Neural cell (in vitro differentiated cells): ENCODE measurements at regions not wholly inside any gene's neighbourhood (a gene's known extent, or its start where the extent isn't known, plus 50 kb on each side); places are given as distances from the start of the nearest gene placed in this dataset.
"Not testable (repeated sequence)": the region's sequence is repeated elsewhere in the genome, so short reads cannot be mapped to it uniquely, and the experiment has no call there.

Source experiments
- H2AFZ ChIP-seq: fragments of 200-600, 300-800 bp; sonication (generic), shearing (Covaris generic); 2 replicates; pipeline ENCODE4 v1.6.0; 2014; ENCODE audit warnings: low read depth, mild to moderate bottlenecking, antibody characterized with exemption, low read length, moderate library complexity
- H3F3A ChIP-seq: fragments of 200-600 bp; shearing (Covaris generic); 2 replicates; pipeline ENCODE4 v1.6.1; 2016; ENCODE audit warnings: mild to moderate bottlenecking, moderate library complexity, mixed read lengths, antibody characterized with exemption, low read length; ENCODE audit not compliant: insufficient read depth, poor library complexity, severe bottlenecking
- H3K27ac ChIP-seq: fragments of 200-600, 300-800 bp; sonication (generic), shearing (Covaris generic); 2 replicates; pipeline ENCODE4 v1.5.1; 2014; ENCODE audit warnings: mild to moderate bottlenecking, low read length, moderate library complexity
- H3K27me3 ChIP-seq: fragments of 300-800, 200-600 bp; sonication (generic), shearing (Covaris generic); 2 replicates; pipeline ENCODE4 v1.6.0; 2014; ENCODE audit warnings: mild to moderate bottlenecking, low read depth, low read length, moderate library complexity; ENCODE audit not compliant: insufficient read depth
- H3K36me3 ChIP-seq: fragments of 300-800, 200-600 bp; sonication (generic), shearing (Covaris generic); 2 replicates; pipeline ENCODE4 v1.5.1; 2014; ENCODE audit warnings: mild to moderate bottlenecking, antibody characterized with exemption, low read length, moderate library complexity; ENCODE audit not compliant: insufficient read depth
- H3K4me2 ChIP-seq: fragments of 300-800, 200-600 bp; sonication (generic), shearing (Covaris generic); 2 replicates; pipeline ENCODE4 v1.6.0; 2014; ENCODE audit warnings: mild to moderate bottlenecking, low read length
- H3K4me3 ChIP-seq: fragments of 300-800, 200-600 bp; sonication (generic), shearing (Covaris generic); 2 replicates; pipeline ENCODE4 v1.5.1; 2014; ENCODE audit warnings: mild to moderate bottlenecking, low read length, moderate library complexity
- H3K79me2 ChIP-seq: fragments of 200-600 bp; shearing (Covaris generic); replicated peaks from 2 replicates; pipeline ENCODE4 v1.6.0; 2014; ENCODE audit warnings: mild to moderate bottlenecking, low read length, moderate library complexity; ENCODE audit not compliant: insufficient read depth
- H3K9ac ChIP-seq: fragments of 300-800, 200-600 bp; sonication (generic), shearing (Covaris generic); 2 replicates; pipeline ENCODE4 v1.6.1; 2016; ENCODE audit warnings: mild to moderate bottlenecking, low read length, mixed read lengths
- H3K9me2 ChIP-seq: fragments of 200-600 bp; shearing (Covaris generic); 2 replicates; pipeline ENCODE4 v1.6.1; 2016; ENCODE audit warnings: mild to moderate bottlenecking, low read length, mixed read lengths; ENCODE audit not compliant: insufficient read depth
- H3K9me3 ChIP-seq: fragments of 200-600, 300-800 bp; sonication (generic), shearing (Covaris generic); 2 replicates; pipeline ENCODE4 v1.6.1; 2016; ENCODE audit warnings: mild to moderate bottlenecking, mixed run types, low read length, moderate library complexity, mixed read lengths
- H4K20me1 ChIP-seq: fragments of 200-600 bp; shearing (Covaris generic); 2 replicates; pipeline ENCODE4 v1.6.1; 2016; ENCODE audit warnings: mild to moderate bottlenecking, mixed run types; ENCODE audit not compliant: insufficient read depth
- EP300 ChIP-seq: fragments of 450-650 bp; conservative IDR thresholded peaks from 2 replicates; pipeline ENCODE4 v1.6.1; 2014; ENCODE audit warnings: antibody characterized with exemption, mild to moderate bottlenecking, moderate library complexity; ENCODE audit not compliant: poor library complexity, severe bottlenecking
- EZH2 ChIP-seq: fragments of 200-600, 300-800 bp; shearing (Covaris generic), sonication (generic); IDR thresholded peaks from 2 replicates; pipeline ENCODE4 v1.6.1; 2014; ENCODE audit warnings: antibody characterized with exemption, low read length, borderline replicate concordance, mild to moderate bottlenecking; ENCODE audit not compliant: insufficient read depth, poor library complexity, severe bottlenecking
- MXI1 ChIP-seq: fragments of 450-650 bp; conservative IDR thresholded peaks from 2 replicates; pipeline ENCODE4 v1.6.1; 2014; ENCODE audit warnings: antibody characterized with exemption, mild to moderate bottlenecking; ENCODE audit not compliant: poor library complexity, severe bottlenecking
- POLR2AphosphoS5 ChIP-seq: IDR thresholded peaks from 2 replicates; pipeline ENCODE4 v1.6.1; 2012
- RAD21 ChIP-seq: fragments of 450-650 bp; conservative IDR thresholded peaks from 2 replicates; pipeline ENCODE4 v1.6.1; 2014; ENCODE audit warnings: antibody characterized with exemption, mild to moderate bottlenecking, moderate library complexity
- SMC3 ChIP-seq: fragments of 450-650 bp; conservative IDR thresholded peaks from 2 replicates; pipeline ENCODE4 v1.6.1; 2014; ENCODE audit warnings: antibody characterized with exemption, mild to moderate bottlenecking, moderate library complexity; ENCODE audit not compliant: poor library complexity
- TAF1 ChIP-seq: IDR thresholded peaks from 2 replicates; pipeline ENCODE4 v1.6.1; 2012; ENCODE audit warnings: low read depth
- TF ChIP-seq, protein P1 (sequence below): IDR thresholded peaks from 2 replicates; pipeline ENCODE4 v1.6.1; 2012; ENCODE audit warnings: borderline replicate concordance
- TF ChIP-seq, protein P2 (sequence below): fragments of 450-650 bp; IDR thresholded peaks from 2 replicates; pipeline ENCODE4 v1.5.1; 2014; ENCODE audit warnings: antibody characterized with exemption, mild to moderate bottlenecking, moderate library complexity; ENCODE audit not compliant: poor library complexity, severe bottlenecking

DNA sequence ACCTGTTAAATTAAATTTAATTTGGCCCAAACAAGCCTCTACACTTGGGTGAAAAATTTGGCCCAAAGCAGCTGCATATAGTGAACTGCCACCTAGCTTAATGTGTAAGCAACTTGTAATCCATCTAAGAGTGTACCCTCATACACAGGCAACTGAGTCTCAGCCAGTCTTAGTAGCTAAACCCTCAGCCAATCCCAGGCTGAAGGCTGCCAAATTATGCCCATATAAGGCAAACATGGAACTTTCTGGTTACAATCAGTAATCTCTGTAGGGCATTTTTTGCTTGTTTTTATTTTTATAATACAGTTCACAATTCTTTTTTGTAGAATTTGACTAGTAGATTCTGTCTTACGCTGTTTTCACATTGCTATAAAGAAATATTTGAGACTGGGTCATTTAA is 958.7 kb downstream of the FSCB start:
- Histone ChIP-seq H3K9me2 (no peaks in the 10 kb centered on the region), H3F3A (no peaks in the 10 kb centered on the region), H4K20me1 (no peaks in the 10 kb centered on the region), H3K27me3 (no peaks in the 10 kb centered on the region), H3K9ac (no peak overlapping the region), H3K79me2 (no peaks in the 10 kb centered on the region), H3K27ac (no peak overlapping the region), H3K36me3 (no peaks in the 10 kb centered on the region), H2AFZ (no peak overlapping the region), H3K4me3 (no peak overlapping the region), H3K4me2 (no peak overlapping the region), H3K9me3 (no peaks in the 10 kb centered on the region)
- TF ChIP-seq, protein P1, sequence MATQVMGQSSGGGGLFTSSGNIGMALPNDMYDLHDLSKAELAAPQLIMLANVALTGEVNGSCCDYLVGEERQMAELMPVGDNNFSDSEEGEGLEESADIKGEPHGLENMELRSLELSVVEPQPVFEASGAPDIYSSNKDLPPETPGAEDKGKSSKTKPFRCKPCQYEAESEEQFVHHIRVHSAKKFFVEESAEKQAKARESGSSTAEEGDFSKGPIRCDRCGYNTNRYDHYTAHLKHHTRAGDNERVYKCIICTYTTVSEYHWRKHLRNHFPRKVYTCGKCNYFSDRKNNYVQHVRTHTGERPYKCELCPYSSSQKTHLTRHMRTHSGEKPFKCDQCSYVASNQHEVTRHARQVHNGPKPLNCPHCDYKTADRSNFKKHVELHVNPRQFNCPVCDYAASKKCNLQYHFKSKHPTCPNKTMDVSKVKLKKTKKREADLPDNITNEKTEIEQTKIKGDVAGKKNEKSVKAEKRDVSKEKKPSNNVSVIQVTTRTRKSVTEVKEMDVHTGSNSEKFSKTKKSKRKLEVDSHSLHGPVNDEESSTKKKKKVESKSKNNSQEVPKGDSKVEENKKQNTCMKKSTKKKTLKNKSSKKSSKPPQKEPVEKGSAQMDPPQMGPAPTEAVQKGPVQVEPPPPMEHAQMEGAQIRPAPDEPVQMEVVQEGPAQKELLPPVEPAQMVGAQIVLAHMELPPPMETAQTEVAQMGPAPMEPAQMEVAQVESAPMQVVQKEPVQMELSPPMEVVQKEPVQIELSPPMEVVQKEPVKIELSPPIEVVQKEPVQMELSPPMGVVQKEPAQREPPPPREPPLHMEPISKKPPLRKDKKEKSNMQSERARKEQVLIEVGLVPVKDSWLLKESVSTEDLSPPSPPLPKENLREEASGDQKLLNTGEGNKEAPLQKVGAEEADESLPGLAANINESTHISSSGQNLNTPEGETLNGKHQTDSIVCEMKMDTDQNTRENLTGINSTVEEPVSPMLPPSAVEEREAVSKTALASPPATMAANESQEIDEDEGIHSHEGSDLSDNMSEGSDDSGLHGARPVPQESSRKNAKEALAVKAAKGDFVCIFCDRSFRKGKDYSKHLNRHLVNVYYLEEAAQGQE, result no peak
- TF ChIP-seq, protein P2, sequence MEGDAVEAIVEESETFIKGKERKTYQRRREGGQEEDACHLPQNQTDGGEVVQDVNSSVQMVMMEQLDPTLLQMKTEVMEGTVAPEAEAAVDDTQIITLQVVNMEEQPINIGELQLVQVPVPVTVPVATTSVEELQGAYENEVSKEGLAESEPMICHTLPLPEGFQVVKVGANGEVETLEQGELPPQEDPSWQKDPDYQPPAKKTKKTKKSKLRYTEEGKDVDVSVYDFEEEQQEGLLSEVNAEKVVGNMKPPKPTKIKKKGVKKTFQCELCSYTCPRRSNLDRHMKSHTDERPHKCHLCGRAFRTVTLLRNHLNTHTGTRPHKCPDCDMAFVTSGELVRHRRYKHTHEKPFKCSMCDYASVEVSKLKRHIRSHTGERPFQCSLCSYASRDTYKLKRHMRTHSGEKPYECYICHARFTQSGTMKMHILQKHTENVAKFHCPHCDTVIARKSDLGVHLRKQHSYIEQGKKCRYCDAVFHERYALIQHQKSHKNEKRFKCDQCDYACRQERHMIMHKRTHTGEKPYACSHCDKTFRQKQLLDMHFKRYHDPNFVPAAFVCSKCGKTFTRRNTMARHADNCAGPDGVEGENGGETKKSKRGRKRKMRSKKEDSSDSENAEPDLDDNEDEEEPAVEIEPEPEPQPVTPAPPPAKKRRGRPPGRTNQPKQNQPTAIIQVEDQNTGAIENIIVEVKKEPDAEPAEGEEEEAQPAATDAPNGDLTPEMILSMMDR, result no peak
- TF ChIP-seq EZH2, result no peak
- TF ChIP-seq TAF1, result no peak
- TF ChIP-seq RAD21, result no peak
- no peak for TF ChIP-seq SMC3
- no peak for TF ChIP-seq MXI1
- TF ChIP-seq EP300, result no peak
- no peak for TF ChIP-seq POLR2AphosphoS5

DNA sequence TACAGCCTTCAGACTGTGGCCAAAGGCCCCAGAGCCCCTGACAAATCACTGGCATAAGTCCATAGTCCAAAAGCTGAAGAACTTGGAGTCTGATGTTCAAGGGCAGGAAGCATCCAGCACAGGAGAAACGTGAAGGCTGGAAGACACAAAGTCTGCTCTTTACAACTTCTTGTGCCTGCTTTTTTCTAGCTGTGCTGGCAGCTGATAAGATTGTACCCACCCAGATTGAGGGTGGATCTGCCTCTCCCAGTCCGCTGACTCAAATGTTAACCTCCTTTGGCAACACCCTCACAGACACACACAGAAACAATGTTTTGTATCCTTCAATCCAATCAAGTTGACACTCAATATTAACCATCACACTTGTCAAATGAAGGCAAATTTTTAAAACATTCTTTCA is 959.5 kb downstream of the FSCB start:
- not testable (repeated sequence) for H3F3A ChIP-seq, H3K4me3 ChIP-seq, H3K27me3 ChIP-seq, H3K9me3 ChIP-seq, H3K36me3 ChIP-seq, H3K9ac ChIP-seq, H3K9me2 ChIP-seq, H3K79me2 ChIP-seq, H2AFZ ChIP-seq, H3K27ac ChIP-seq, H3K4me2 ChIP-seq, H4K20me1 ChIP-seq

DNA sequence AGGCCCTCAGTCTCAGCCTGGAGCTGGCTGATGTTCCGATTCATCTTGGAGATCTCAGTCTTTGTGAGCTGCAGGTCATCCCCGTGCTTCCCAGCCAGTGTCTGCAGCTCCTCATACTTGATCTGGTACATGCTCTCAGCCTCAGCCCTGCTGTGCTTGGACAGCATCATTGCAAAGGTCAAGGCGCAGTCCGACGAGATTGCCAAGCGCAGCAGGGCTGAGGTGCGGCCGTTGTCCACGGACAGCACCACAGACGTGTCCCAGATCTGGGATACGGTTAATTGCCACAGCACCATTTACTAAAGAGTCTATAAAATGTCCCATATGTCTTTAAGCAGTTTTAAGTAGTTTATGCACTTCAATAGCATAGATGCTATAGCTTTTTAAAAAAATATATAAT is 965.7 kb downstream of the FSCB start:
- no peaks in the 10 kb centered on the region for H3F3A ChIP-seq
- H3K9me3 ChIP-seq, result no peaks in the 10 kb centered on the region
- H3K27ac ChIP-seq, result no peak overlapping the region
- TF ChIP-seq TAF1, result no peak
- no peak for TF ChIP-seq MXI1
- TF ChIP-seq POLR2AphosphoS5, result no peak
- TF ChIP-seq, protein P2, result no peak
- TF ChIP-seq EZH2, result no peak
- TF ChIP-seq, protein P1, result no peak
- no peak for TF ChIP-seq RAD21
- no peak for TF ChIP-seq EP300
- TF ChIP-seq SMC3, result no peak
- no peaks in the 10 kb centered on the region for H4K20me1 ChIP-seq
- no peaks in the 10 kb centered on the region for H3K36me3 ChIP-seq
- no peaks in the 10 kb centered on the region for H3K79me2 ChIP-seq
- no peaks in the 10 kb centered on the region for H3K9me2 ChIP-seq
- H3K4me3 ChIP-seq, result no peak overlapping the region
- H3K9ac ChIP-seq, result no peak overlapping the region
- no peak overlapping the region for H3K4me2 ChIP-seq
- H2AFZ ChIP-seq, result no peak overlapping the region
- H3K27me3 ChIP-seq, result no peaks in the 10 kb centered on the region
